Choroid plexus epithelial cell (primary cell): ENCODE measurements at regions not wholly inside any gene's neighbourhood (a gene's known extent, or its start where the extent isn't known, plus 50 kb on each side); places are given as distances from the start of the nearest gene placed in this dataset.

ENCODE experiments used
- DNase-seq: peaks from one replicate; pipeline ENCODE4 v3.0.0-alpha.2; 2010; ENCODE audit warnings: low read depth
- H3K4me3 ChIP-seq: 2 replicates; pipeline ENCODE4 v1.5.1; 2011; ENCODE audit warnings: low read depth, mild to moderate bottlenecking, control low read depth, low read length, moderate library complexity
- CTCF ChIP-seq: conservative IDR thresholded peaks from 2 replicates; pipeline ENCODE4 v1.5.1; 2011; ENCODE audit warnings: low read depth, mild to moderate bottlenecking, control low read depth, inconsistent platforms, low read length, moderate library complexity

DNA sequence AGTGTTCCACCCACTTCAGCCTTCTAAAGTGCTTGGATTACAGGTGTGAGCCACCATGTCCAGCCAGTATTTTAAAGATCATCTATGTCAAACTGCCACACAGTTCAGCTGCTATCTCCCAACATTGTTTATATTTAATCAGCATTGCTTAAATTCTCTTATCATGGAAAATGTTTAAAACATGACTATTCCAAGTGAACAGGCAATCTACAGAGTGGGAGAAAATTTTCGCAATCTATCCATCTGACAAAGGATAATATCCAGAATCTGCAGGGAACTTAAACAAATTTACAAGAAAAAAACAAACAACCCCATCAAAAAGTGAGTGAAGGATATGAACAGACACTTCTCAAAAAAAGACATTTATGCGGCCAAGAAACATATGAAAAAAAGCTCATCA, 69.4 kb upstream of the NAV3 start:
- DNase-seq = no peak
- H3K4me3 ChIP-seq = no peak overlapping the region
- no peak for TF ChIP-seq CTCF

DNA sequence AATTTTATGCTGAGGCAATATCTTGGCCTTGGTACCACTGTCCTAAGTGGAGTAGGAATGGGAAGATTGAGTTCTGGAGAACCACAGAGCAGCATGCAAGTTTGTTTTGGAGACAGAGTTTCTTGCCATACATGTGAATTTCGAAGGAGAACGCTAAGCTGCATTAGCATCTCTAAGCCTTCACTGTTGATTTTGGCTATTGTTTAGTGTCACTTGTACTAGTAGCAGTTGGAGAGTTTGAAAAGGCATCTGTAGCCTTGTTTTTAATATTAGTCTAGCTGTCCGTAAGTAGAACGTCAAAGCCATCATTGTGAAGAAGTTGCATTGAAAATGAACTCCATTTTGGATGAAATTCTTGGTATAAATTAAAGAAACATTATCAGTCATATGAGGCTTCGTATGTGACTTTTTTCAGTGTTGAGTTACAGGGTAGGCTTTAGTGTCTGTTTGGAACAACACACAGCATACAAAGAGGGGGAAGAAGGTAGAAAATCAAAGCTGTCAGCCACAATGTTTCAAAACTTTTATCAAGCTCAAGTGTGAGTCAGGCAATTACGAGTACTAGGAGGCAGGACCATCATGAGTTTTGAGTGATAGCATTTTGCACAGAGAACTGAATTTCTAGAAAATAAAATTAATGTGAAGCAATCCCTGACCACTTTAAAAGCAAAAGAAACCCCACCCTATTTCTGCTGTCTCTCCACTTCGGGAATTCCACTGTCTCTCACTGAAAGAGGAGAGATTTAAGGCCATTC, 70.2 kb upstream of the NAV3 start:
- TF ChIP-seq CTCF = no peak
- DNase-seq = no peak

GRCh38 chr12:77754086-77754485, 76.6 kb upstream of the NAV3 start:
- no peak for TF ChIP-seq CTCF
- no peak for DNase-seq
- no peak overlapping the region for H3K4me3 ChIP-seq

More for the DNA sequence above, 70.2 kb upstream of the NAV3 start:
- H3K4me3 ChIP-seq = no peak overlapping the region

DNA sequence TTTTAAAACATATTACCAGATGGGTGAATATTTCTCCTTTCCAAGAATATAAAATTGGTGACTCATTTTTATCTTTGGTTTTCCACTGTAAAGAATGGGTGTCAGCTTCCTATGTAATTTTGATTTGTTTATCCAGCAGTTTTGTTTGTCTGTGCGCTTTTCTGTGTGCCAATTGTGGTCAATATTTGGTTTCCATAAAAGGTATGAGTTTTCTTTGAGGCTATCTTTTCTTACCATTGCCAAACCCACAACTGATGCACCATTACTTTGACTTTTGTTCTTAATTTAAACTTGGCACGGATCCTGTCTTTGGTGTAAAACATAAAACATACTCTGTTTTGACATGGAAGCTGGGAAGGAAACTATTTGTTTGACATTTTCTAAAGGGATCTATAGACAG, 78.8 kb upstream of the NAV3 start:
- no peak overlapping the region for H3K4me3 ChIP-seq
- DNase-seq = peak; percentile 61
- no peak for TF ChIP-seq CTCF

- no peak overlapping the region for H3K4me3 ChIP-seq
- TF ChIP-seq CTCF = no peak
- DNase-seq = peak; percentile 74
Measured at GRCh38 chr12:77746096-77746495, 84.6 kb upstream of the NAV3 start.

DNA sequence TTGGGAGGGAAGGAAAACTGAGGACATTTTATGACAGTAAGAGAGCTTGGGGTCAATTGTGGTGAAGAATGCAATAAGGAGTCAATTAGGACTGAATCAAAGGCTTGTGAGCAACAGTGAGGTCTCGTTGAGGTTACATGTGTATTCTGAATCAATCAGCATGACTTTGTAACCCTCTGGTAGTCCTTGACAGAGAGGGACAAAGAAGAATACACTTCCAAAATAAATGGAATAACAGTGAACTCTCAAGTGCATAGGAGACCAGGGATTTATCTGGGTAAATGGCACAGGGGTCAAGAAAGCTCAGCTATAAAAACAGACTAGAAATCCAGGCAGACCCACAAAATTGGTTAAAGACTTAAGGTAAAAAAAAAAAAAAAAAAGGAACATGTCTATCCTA, 85.1 kb upstream of the NAV3 start:
- no peak for TF ChIP-seq CTCF
- H3K4me3 ChIP-seq = no peak overlapping the region
- DNase-seq = no peak

DNA sequence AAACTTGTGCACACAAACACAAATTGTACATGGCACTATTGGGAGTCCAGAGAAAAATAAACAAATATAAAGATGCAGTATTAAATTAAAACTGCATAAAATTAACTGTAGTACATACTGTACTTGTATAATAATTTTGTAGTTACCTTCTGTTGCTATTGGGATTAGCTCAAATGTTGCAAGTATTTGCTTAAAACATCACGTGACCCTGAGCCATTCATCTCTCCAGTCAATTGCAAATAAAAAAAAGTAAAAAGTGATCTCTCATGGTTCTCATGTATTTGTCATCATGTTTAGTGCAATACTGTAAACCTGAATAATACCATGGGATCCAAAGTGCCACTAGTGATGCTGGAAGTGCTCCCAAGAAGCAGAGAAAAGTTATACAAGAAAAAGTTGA, 88.1 kb upstream of the NAV3 start:
- no peak for TF ChIP-seq CTCF
- no peak overlapping the region for H3K4me3 ChIP-seq
- DNase-seq = no peak
